ENCODE measurements at regions not wholly inside any gene's neighbourhood (a gene's known extent, or its start where the extent isn't known, plus 50 kb on each side); places are given as distances from the start of the nearest gene placed in this dataset.
"Not testable (repeated sequence)": the region's sequence is repeated elsewhere in the genome, so short reads cannot be mapped to it uniquely, and the experiment has no call there.

DNA sequence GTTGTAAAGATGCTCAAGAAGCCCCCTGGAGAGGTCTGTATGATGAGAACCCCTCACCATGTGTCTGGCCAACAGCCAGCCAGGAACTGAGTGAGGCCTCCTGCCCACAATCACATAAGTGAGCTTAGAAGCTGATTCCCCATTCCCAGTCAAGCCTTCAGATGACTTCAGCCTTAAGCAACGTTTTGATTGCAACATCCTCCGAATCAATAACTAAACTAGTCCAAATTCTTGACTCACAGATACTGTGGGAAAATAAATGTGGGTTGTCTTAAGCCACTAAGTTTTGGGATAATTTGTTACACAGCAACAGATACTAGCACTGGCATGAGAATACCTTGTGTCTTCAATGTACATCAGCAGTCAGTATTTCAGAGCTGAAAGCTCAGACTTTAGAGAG, 54.5 kb upstream of the HS3ST4 start:
- DNase-seq: no peak

DNA sequence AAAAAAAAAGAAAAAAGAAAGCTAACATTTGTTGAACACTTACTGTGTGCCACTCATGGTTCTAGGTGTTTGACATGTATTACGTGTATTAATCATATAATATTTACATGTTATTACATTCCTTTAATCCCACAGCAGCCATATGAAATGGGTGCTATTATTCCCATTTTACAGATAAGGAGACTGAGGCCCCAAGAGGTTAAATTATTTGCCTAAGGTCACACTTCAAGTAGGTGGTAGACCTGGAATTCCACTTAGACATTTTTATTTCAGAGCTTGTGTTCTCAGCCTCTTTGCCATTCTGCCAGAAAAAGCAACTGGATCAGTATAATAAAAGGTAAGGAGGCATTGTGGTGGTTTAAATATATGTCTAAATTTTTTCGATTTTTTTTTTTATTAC, 55.1 kb upstream of the HS3ST4 start:
- DNase-seq: no peak

DNA sequence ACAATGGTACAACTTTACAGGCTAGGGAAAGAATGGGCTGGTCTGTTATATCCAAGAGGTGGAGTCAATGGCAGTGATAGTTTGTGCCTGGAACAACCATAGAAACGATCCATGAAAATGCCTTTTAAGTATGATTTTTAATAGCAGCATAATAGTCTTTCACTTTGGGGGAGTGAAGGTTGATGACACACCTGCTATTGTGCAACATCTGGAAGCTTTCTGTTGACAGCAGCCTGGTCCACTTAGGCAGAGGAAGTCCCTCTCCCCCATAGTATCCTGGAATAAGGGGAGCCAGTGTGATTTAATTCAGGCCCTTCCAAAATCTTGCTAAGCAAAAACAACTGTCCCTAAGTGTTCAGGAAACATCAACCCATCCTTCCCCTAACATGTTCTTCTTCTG, 56.3 kb upstream of the HS3ST4 start:
- no peak for DNase-seq

DNA sequence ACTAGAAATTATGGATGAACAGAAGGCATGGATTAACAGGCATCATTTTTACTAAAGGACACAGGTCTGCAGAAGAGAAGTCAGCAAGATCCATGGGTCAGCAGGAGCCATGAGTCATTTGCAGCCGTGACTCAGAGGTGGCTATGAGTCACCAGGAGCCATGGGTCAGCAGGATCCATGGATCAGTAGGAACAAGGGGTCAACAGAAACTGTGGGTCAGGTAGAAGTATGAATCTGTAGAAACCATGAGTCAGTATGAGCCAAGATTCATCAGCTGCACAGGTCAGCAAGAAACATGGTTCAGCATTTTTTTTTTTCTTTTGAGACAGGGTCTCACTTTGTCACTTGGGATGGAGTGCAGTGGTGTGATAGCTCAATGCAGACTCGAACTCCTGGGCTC, 58.2 kb upstream of the HS3ST4 start:
- DNase-seq: no peak

DNA sequence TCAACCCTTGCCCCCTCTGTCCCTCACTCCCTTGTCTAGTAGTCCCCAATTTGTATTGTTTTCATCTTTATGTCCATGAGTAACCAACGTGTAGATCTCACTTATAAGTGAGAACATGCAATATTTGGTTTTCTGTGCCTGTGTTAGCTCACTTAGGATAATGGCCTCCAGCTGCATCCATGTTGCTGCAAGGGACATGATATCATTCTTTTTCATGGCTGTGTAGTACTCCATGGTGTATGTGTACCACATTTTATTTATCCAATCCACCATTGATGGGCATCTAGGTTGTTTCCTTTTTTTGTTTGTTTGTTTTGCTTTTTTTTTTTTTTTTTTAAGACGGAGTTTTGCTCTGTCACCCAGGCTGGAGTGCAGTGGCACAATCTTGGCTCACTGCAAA, 63.0 kb upstream of the HS3ST4 start:
- no peak for DNase-seq

DNA sequence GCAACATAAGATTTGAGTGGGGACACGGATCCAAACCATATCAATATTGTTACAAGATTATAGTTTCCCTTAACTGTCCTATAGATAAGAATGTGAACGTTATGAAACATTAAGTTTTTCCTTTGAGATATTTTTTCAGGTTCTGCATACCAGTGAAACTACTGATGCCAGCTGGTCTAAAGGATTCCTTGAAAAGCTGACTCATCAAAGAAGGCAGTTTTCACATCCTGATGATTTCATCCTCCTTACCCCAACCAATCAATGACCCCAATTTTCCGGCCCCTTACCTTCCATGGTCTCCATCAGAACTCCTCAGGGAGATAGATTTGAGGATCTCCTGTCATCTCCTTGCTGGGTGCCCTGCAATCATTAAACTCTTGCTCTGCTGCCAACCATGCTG, 64.1 kb upstream of the HS3ST4 start:
- no peak for DNase-seq

DNA sequence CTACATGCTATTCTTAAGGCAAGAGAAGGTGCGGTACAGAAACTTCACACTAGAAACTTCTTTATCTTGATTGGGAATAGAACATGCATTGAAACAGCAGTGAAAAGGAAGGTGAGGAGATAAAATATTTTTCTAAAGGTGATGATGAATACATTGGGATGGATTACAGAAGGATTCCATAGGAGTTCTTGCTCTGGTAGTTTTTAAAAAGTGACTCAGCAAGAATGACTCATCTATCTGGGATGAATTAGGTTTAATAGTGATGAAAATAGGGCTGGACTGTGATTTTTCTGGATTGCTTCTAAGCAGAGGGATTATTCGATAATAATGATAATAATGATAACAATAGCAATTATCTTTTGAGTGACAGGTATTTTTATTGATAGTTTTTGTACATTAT, 65.6 kb upstream of the HS3ST4 start:
- DNase-seq: no peak

DNA sequence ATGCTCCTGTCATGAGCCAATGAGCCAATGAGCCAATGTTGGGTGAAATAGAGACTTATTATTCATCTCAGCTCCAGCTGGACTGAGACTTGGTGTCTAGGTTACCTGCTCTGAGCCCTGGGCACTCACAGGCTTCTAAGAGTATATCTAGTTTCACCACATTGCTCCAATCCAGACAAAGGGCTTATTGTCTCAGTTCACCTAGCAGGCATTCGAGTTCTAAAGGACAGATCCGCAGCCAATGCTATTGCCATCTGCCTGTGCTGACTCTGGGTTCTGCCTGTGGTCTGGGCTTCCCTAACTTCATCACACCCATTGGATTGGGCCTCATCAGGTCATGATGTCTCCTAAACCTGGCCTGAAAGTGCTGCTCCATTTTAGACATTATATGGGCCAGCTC, 66.1 kb upstream of the HS3ST4 start:
- no peak for DNase-seq

DNA sequence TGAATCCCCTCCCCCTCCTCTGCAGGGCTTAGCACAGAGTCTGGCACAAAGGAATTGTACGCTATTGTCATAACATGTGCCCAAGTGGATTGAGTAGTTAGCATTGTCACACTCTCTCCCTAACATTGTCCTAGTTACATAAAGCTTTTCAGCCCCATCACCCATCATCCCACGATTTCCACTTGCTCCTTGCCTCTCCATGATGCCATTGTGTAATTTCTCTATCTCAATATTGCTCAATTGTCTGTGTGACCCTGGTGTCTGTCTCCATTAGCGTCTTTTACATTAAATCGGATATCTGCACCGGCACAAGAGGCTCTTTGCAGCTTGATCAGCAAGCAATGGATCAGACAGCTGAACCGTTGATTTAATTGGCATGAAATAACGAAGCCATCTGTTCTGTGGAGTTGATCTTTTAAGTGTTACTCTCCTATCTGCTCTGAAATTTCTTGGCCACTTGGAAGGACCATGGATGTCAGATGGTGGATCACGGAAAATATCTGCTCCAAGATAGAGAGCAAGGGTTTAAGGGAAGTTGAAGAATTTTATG, 77.0 kb upstream of the HS3ST4 start:
- no peak for DNase-seq

DNA sequence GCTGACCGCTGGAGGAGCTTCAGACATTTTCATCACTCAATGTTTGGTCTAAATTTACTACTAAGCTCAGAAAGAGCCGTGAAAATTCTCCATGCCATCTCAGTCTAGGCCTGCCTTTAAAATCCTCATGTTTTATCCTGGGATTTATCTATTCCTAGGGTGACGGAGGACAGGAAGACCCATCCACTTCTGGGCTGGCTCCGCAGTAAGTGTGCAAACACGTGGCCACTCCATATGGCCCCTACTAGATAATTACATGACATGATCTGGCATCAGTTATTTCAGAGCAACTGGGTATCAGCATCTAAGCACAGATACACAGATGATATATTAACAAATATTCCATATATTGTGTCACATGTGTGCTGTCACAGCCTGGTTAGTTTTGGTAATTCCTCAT, 77.8 kb upstream of the HS3ST4 start:
- no peak for DNase-seq

DNA sequence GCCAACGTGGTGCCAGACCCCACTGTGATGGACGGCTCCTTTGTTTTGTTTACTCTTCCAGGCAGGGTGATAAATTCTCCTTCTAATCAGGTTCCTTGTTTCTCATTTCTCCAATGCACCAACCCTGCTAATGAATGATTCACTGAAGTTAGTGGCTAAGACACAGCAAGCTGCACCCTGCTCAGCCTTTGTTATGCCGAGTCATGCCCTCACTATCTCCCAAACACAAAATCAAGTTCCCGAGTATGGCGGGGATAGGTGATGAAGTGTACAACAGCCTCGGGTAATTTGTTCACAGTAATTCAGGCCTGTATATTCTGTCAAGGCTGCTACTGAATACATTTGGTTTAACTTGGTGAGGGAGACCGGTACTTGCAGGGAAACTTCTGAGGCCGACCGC, 83.8 kb upstream of the HS3ST4 start:
- no peak for DNase-seq

DNA sequence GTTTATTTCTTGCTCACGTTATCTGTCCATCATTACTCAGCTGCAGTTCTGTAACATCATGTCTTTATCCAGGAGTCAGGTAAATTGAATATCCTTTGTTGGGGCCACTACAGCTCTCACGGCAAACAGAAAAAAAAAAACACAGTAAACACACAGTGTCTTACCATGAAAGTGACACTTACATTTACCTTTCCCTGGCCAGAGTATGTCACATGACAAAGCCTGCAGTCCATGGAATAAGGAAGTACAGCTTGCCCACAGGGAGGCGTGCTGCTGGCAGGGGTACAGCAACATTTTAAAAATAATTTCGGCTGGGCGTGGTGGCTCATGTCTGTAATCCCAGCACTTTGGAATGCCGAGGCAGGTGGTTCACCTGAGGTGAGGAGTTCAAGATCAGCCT, 85.7 kb upstream of the HS3ST4 start:
- DNase-seq: no peak

DNA sequence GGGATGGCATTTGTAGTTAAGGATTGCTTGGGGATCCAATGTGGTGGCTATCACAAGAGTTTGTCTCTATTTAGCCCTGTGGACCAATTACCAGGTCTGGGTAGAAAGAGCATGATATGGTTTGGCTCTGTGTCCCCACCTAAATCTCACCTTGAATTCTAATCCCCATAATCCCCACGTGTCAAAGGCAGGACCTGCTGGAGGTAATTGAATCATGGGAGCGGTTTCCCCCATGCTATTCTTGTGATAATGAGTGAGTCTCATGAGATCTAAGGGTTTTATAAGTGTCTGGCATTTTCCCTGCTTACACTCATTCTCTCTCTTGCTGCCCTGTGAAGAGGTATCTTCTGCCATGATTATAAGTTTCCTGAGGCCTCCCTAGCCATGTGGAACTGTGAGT, 86.4 kb upstream of the HS3ST4 start:
- DNase-seq: no peak

DNA sequence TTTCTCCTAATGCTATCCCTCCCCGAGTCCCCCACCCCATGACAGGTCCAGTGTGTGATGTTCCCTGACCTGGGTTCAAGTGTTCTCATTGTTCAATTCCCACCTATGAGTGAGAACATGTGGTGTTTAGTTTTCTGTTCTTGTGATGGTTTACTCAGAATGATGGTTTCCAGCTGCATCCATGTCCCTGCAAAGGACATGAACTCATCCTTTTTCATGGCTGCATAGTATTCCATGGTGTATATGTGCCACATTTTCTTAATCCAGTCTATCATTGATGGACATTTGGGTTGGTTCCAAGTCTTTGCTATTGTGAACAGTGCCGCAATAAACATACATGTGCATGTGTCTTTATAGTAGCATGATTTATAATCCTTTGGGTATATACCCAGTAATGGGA, 90.5 kb upstream of the HS3ST4 start:
- not testable (repeated sequence) for DNase-seq

DNA sequence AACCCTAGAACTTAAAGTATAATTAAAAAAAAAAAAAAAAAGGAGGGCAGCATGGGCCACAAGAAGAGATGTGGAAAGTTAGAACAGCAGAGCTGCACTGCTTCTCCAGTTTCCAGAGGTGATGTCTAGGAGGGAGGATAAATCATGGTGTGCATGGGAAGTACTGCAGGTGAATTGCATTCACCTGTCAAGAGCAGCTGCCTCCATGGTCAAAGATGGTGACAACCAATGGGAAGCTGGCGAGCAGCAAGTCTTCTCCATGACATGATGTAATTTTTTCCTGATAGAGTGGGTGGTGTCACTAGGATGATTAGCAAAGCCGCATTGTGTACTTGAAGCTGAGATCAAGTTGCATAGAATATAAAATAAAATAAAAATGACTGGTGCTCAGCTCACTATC, 95.6 kb upstream of the HS3ST4 start:
- DNase-seq: no peak

DNA sequence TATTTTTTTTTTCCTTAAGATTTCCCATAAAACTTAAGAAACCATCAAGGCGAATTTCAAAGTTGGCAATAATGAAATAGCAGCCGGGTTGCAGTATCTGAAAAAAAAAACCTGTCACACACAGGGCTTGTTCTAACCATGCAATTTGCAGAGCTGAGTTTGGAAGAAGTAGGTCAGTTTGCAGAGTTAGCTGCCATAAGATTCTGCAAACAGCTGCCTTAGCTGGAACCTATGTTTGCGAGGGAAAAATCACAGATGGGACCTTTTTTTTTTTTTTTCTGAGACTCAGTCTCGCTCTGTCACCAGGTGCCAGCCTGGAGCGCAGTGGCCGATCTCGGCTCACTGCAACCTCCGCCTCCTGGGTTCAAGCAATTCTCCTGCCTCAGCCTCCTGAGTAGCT, 98.5 kb upstream of the HS3ST4 start:
- no peak for DNase-seq

DNA sequence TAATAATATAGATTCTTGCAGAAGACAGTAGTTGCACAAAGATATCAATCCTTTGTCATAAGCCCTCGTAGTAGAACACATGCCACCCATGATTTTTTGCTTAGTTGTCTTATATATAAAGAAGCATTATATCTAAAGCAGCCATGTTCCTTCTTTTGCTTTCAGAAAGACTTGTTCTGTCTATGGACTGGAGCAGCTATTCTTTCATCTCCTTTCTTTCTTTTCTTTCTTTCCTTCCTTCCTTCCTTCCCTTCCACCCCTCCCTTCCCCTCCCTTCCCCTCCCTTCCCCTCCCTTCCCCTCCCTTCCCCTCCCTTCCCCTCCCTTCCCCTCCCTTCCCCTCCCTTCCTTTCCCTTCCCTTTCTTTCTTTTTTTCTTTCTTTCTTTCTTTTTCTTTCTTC, 104.0 kb upstream of the HS3ST4 start:
- DNase-seq: no peak

DNA sequence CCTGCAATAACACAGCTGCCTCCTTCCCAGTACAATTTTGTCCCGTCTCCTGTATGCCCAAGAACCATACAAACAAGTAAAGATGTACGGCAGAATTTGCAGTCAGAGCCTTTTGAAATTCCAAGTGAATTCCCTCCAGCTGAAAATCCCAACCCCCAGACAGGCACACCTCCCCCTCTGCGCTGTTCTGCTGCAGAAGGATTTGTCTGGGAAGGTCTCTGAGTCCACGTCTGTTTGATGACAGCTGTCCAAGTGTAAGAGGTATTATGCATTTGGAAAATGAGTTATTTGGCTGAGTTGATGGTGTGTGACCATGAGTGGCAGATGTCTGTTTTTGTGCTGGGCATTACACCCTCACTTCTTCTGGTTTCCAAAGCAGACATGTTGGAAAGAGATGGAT, 104.9 kb upstream of the HS3ST4 start:
- no peak for DNase-seq

DNA sequence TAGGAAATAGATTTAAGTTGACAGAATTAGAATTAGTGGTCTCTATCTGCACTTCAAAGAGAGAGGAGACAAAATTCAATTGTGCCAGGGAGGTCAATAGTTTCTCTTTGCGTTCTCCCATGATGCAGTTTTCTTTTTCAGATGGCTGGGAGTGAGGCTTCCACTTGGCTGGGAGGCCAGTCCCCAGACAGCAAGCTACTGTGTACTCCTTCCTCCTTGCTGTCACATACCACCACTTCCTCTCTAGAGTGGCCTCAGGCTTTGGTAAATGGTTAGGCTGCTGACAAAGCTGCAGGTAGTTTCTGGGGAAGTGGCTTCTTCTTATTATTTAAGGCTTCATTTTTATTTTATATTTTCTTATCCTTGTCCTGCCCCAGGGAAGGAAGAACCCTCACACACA, 106.2 kb upstream of the HS3ST4 start:
- no peak for DNase-seq

DNA sequence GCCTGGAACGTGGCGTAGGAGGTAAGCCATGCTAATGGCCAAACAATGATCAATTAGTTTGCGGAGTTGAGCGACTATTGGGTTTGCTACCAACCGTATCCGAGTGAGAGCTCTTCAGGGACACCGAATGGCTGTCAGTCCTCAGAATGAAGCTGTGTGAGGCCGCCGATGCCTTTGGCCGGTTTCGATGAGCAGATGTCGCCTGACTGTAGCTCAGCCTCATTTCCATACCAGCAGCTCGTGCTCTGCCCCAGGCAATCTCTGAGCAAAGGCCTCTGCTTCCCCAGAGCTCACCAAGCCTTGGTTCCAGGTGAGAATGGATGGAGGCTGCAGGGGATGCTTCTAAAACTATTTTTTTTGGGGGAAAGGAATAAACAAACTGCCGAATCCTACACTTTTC, 111.7 kb upstream of the HS3ST4 start:
- no peak for DNase-seq

DNA sequence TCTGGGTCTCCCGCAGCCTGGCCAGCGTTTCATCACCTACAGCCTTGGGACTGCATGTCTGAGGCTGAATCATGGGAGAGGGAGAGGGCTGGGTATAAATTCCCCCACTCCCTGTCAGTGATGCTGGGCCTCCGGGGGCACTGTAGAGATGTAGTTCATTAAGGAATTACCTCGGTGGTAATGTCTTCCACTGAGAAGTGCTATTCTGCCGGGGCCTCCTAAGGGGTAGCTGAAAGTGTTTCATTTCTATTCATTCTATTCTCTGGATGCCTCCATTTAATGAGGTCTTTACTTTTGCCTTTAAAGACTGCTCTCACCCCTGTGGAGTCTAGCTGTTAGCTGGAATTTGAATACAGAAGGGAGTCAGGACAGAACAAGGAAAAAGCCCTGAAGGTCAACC, 116.4 kb upstream of the HS3ST4 start:
- DNase-seq: no peak

DNA sequence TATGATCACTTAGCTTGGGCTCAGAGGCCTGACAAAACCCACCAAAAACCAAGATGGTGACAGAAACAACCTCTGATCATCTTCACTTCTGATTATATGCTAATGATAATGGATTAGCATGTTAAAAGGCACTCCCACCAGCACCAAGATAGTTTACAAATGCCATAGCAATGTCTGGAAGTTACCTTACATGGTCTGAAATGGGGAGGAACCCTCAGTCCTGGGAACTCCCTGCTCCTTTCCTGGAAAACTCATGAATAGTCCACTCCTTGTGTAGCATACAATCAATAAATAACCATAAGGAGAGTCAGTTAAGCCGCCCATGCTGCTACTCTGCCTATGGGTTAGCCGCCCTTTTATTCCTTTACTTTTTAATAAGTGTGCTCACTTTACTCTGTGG, 120.0 kb upstream of the HS3ST4 start:
- DNase-seq: no peak

DNA sequence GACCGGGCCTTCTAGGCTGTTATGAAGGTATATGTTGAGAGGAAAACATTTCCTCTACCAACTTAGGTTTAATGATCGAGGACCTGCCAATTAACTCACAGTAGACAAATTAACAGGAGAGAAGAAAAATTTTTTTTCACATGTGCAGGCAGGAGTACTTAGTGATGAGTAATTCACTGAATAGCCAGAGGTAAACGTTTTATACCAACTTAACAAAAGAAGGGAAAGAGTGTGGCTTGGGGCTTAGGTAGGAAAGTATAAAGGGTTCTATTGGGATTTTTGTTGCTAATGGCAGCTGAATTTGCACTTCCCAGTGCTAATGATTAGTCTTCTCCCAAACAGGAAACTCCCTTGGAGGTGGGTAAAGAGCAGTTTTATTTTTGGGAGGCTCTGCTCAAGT, 121.6 kb upstream of the HS3ST4 start:
- no peak for DNase-seq

DNA sequence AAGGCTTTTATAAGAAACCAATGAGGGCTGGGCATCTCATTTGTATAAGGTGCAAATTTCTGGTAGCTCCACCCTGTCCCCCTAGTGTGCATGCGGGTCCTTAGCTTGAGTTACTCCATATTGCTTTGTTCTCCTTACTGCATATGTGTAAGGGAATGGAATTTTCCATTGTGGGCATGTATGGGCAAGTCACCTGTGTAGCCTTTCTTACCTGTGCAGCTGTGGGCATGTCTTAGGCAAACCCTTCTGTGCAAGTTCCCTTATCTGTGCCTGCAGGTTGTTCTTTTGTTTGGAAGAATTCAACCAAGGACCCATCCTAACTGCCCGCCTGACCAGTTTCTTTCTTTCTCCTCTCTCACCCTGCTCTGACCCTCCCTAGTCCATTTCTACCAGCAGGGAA, 122.8 kb upstream of the HS3ST4 start:
- DNase-seq: no peak

DNA sequence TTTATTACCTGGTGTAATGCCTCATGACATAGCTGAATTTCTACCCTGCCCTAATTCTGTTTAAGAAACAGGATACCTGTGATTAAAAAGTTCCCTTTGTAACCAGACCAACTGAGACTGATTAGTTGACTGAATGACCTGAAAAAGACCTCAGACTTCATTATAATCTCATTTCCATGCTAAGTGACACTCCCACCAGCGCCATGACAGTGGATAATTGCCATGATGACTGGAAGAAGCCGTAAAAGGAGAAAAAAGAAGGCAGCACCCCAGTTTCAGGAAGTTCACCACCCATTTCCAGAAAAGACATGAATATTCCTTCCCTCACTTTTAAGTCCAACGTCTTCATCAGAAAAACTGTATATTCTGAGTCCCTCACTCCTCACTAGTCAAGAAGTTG, 125.6 kb upstream of the HS3ST4 start:
- no peak for DNase-seq
